ENCODE measurements at regions not wholly inside any gene's neighbourhood (a gene's known extent, or its start where the extent isn't known, plus 50 kb on each side); places are given as distances from the start of the nearest gene placed in this dataset.

DNA sequence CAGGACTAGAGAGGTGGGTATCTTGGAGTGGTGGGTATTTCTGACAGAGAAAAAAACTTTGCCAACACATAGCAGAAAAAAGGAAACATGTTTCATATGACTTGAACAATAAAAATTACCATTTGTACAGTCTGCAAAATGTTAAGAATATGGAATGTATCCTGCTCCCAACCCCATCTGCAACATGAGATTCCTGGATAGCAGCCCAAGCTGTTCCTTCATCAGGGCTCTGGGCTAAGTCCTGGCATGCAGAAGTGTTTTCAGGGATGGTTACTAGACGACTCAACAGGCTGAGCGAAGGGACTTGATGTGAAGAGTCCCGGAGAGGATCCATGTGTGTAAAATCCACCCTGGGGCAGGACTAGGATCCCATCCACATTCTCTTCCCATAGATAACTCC, 121.0 kb upstream of the IRX3 start:
- peaks cover 10% of the 10 kb centered on the region for H3K4me1 ChIP-seq
- H3K27ac ChIP-seq: no peak overlapping the region
- H3K9me3 ChIP-seq: no peaks in the 10 kb centered on the region
- DNase-seq (no peak), ATAC-seq (no peak)
- 28 to 48% (median 45%) methylated on average over 3 of the region's 3 CpGs for WGBS, 3 donors
- H3K27me3 ChIP-seq (ENCODE audit: insufficient read depth in 3 of 3, low read length in 2 of 3): no peaks in the 10 kb centered on the region
- H3K36me3 ChIP-seq (ENCODE audit: insufficient read depth in 1 of 2, low read depth in 1 of 2): no peaks in the 10 kb centered on the region
- TF ChIP-seq, protein P1, sequence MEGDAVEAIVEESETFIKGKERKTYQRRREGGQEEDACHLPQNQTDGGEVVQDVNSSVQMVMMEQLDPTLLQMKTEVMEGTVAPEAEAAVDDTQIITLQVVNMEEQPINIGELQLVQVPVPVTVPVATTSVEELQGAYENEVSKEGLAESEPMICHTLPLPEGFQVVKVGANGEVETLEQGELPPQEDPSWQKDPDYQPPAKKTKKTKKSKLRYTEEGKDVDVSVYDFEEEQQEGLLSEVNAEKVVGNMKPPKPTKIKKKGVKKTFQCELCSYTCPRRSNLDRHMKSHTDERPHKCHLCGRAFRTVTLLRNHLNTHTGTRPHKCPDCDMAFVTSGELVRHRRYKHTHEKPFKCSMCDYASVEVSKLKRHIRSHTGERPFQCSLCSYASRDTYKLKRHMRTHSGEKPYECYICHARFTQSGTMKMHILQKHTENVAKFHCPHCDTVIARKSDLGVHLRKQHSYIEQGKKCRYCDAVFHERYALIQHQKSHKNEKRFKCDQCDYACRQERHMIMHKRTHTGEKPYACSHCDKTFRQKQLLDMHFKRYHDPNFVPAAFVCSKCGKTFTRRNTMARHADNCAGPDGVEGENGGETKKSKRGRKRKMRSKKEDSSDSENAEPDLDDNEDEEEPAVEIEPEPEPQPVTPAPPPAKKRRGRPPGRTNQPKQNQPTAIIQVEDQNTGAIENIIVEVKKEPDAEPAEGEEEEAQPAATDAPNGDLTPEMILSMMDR (IDR thresholded peaks at IDR 0.05): no peak
- intact Hi-C loops (cut with DNase I): no loop called here
- H3K4me3 ChIP-seq: no peak overlapping the region

- Histone ChIP-seq H3K27ac (no peak overlapping the region), H3K4me1 (no peaks in the 10 kb centered on the region), H3K9me3 (no peaks in the 10 kb centered on the region), H3K4me3 (no peak overlapping the region), H3K27me3 (ENCODE audit: insufficient read depth in 3 of 3, low read length in 2 of 3) (no peaks in the 10 kb centered on the region), H3K36me3 (ENCODE audit: insufficient read depth in 1 of 2, low read depth in 1 of 2) (no peaks in the 10 kb centered on the region)
- TF ChIP-seq, protein P1 (IDR thresholded peaks at IDR 0.05): no peak
- intact Hi-C loops (cut with DNase I): no loop called here
- ATAC-seq (peak in 2 of 4 donors; percentile 36 to 57), DNase-seq (no peak)
- 34 to 50% (median 48%) methylated on average over 5 of the region's 5 CpGs for WGBS, 3 donors
These were observed 118.9 kb upstream of the IRX3 start for GRCh38 chr16:54405478-54405877.

GRCh38 chr16:54403580-54403979, 117.0 kb upstream of the IRX3 start:
- TF ChIP-seq, protein P1 (IDR thresholded peaks at IDR 0.05): no peak
- no peaks in the 10 kb centered on the region for H3K36me3 ChIP-seq (ENCODE audit: insufficient read depth in 1 of 2, low read depth in 1 of 2)
- H3K4me3 ChIP-seq: no peak overlapping the region
- WGBS, 3 donors: 77 to 92% (median 83%) methylated on average over 2 of the region's 2 CpGs
- intact Hi-C loops (cut with DNase I): no loop called here
- H3K4me1 ChIP-seq: no peaks in the 10 kb centered on the region
- H3K27ac ChIP-seq: no peak overlapping the region
- no peaks in the 10 kb centered on the region for H3K9me3 ChIP-seq
- DNase-seq (no peak), ATAC-seq (no peak)
- no peaks in the 10 kb centered on the region for H3K27me3 ChIP-seq (ENCODE audit: insufficient read depth in 3 of 3, low read length in 2 of 3)

DNA sequence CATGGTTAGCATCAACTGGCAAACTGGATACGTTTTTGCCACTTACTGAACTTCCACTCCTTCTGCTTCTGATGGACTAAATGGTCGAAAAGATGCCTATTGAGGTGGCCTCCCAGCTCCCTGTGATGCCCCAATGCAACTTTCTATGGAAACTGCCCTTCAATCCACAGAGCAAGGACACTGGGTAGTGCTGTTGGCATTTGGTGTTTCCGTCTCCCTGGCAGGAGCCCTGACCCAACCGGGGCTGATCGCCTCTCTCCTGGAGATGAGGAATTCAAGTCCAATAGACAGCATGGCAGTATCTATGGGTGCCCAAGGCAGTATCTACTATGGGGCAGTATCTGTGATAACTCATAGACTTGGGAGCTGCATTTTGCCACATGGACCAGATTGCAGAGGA, 116.3 kb upstream of the IRX3 start:
- Histone ChIP-seq H3K27me3 (ENCODE audit: insufficient read depth in 3 of 3, low read length in 2 of 3) (no peaks in the 10 kb centered on the region), H3K36me3 (ENCODE audit: insufficient read depth in 1 of 2, low read depth in 1 of 2) (no peaks in the 10 kb centered on the region), H3K9me3 (no peaks in the 10 kb centered on the region), H3K4me3 (no peak overlapping the region), H3K4me1 (no peaks in the 10 kb centered on the region), H3K27ac (no peak overlapping the region)
- DNase-seq: no peak
- WGBS, 3 donors: 58 to 64% (median 60%) methylated on average over 5 of the region's 5 CpGs
- intact Hi-C loops (cut with DNase I): no loop called here
- TF ChIP-seq, protein P1 (IDR thresholded peaks at IDR 0.05): no peak
- no peak for ATAC-seq

DNA sequence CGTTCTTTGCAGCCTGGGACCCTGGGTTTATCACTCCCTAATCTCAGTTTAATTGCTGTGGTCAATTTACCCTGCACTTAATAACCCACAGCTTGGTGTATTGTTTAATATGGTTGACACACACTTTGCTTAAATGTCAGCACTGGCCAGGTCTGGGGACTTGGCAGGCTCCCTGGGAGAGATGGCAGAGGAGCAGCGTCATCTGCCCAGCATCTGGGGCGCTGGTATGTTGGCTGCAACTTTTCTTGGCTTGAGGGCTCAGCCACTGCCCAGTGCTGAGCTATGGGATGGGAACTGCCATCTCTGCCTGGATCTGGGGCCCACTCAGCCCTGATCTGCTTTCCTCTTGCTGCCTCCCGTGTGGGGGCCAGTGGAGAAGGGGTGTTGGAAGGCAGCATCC, 115.7 kb upstream of the IRX3 start:
- intact Hi-C loops (cut with DNase I): no loop called here
- ATAC-seq (peak; percentile 71 to 96 (median 80)), DNase-seq (peak in 1 of 2 donors; percentile 57)
- no peaks in the 10 kb centered on the region for H3K4me1 ChIP-seq
- no peaks in the 10 kb centered on the region for H3K9me3 ChIP-seq
- no peak overlapping the region for H3K4me3 ChIP-seq
- no peaks in the 10 kb centered on the region for H3K36me3 ChIP-seq (ENCODE audit: insufficient read depth in 1 of 2, low read depth in 1 of 2)
- no peaks in the 10 kb centered on the region for H3K27me3 ChIP-seq (ENCODE audit: insufficient read depth in 3 of 3, low read length in 2 of 3)
- WGBS, 3 donors: 22 to 41% (median 30%) methylated on average over 4 of the region's 4 CpGs
- TF ChIP-seq, protein P1 (IDR thresholded peaks at IDR 0.05): no peak
- no peak overlapping the region for H3K27ac ChIP-seq

Data from psoas muscle (tissue), 7 donors.